ENCODE measurements at regions not wholly inside any gene's neighbourhood (a gene's known extent, or its start where the extent isn't known, plus 50 kb on each side); places are given as distances from the start of the nearest gene placed in this dataset.

DNA sequence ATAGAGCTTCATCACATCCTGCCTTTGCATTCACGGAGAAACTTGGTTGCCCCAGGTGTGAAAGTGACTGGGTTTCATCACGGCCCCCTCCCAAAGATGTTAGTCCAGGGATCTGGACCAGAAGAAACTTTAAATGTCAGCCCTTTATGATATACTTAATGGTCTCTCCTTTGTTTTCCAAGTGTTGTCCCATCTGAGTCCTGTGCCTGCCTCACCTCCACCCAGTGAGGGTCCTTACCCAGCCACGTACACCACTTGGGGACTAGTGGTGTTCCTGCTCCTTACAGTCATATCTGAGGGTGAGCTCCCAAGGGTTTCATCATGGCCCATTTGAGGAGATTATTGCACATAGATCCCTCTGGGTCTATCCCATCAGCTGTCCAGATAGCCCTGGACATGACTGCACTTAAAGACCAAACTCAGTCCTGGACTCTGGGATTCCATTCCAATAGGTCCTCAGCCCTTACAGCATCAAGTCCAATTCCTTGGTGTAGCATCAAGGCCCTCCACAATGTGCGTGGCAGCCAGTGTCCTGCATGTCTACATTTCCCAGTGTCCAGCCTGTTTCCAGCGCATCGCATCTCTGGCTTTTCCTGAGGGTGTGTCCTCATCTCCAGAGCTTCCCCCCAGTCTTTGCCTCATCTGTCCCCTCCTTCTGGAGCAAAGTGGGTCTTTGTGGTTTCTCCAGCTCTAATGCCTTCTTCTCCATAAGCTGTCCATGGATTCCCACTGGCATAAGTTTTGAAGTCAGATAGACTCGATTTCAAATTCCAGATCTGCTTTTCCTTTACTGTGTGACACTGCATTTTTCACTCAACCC is 351.6 kb downstream of the MYCN start:
- Mint-ChIP-seq H3K9me3 (no peaks in the 10 kb centered on the region), H3K4me3 (no peak overlapping the region), H3K4me1 (ENCODE audit: low read depth) (no peaks in the 10 kb centered on the region), H3K36me3 (ENCODE audit: low read depth) (no peaks in the 10 kb centered on the region), H3K27ac (no peak overlapping the region), H3K27me3 (no peaks in the 10 kb centered on the region)
- intact Hi-C loops (cut with micrococcal nuclease) = no loop called here

DNA sequence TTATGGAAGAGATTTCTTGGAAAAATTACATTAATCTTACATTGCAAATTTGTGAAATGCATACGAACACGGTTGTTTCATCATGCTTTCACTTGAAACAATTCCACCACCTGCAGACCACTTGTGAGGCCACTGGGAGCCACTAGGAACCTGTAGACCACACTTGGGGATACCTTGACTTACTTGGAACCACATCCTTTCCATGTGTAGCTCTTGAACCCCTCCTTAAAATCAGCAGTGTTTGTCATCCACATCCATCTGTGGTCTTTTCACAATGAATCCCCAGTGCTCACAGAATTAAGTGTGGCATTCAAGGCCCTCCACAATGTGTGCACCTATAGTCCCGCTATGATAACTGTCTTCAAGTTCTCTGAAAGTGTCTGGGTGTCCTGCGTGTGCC is 350.9 kb downstream of the MYCN start:
- intact Hi-C loops (cut with micrococcal nuclease) = no loop called here
- H3K27me3 Mint-ChIP-seq = no peaks in the 10 kb centered on the region
- no peaks in the 10 kb centered on the region for H3K9me3 Mint-ChIP-seq
- no peaks in the 10 kb centered on the region for H3K4me1 Mint-ChIP-seq (ENCODE audit: low read depth)
- no peak overlapping the region for H3K4me3 Mint-ChIP-seq
- no peaks in the 10 kb centered on the region for H3K36me3 Mint-ChIP-seq (ENCODE audit: low read depth)
- no peak overlapping the region for H3K27ac Mint-ChIP-seq

DNA sequence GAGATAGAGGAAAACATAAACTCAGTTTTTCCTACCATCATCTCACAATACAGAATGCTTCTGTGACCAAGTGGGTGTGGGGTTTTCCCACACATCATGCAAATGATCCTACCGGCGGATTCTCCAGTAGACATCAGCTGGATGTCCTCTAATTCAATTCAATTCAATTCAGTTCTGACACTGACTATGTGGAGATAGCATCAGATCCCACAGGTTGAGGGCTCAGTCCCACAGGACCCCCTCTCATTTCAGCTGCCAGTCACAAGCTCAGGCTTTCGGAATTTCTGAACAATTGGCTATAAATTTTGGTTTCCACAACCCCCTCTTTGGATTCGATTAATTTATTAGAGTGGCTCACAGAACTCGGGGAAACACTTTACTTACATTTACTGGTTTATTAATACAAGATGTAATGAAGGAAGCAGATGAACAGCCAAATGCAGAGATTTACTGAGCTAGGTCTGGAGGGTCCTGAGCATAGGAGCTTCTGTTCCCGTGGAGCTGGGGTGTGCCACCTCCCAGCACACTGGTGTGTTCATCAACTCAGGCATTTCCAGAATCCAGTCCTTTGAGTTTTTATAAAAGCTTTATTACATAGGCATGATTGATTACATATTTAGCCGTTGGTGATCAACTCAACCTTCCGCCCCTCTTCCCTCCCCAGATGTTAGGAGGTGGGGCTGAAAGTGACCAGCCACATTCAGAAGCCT is 350.1 kb downstream of the MYCN start:
- intact Hi-C loops (cut with micrococcal nuclease) = no loop called here
- H3K27ac Mint-ChIP-seq = no peak overlapping the region
- no peaks in the 10 kb centered on the region for H3K27me3 Mint-ChIP-seq
- H3K9me3 Mint-ChIP-seq = no peaks in the 10 kb centered on the region
- no peaks in the 10 kb centered on the region for H3K4me1 Mint-ChIP-seq (ENCODE audit: low read depth)
- no peak overlapping the region for H3K4me3 Mint-ChIP-seq
- no peaks in the 10 kb centered on the region for H3K36me3 Mint-ChIP-seq (ENCODE audit: low read depth)

DNA sequence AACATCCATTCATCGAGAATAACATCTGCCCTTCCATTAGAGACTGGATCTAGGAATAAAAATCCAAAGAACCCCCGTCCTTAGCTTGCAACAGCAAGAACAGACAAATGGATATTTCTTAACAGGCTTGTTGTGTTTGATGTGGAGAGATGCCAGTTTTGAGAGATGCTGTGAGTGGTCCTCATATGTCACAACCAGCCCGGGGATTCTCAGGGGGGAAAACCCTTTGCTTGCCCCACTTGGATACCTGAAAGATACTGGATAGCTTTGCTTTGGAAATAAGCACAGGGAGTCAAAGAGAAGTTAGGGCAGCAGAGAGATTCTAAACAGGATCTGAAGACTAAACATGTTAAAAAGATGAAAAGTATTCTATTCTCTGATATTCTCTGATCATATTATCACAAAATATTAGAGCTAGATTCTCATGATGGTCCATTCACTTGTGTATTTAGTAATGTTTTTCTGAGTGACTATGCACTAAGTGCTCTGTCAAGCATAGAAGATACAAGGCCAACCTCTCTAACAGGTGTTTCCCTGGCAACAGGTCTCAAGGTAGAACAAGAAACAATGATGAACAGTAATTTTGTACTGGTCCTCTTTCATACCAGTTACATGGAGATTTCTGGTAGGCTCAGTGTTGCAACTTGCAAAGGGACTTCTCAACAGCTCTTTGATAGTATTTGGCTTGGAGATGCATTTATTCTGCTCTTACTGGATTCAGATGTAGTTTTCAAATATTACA is 348.2 kb downstream of the MYCN start:
- Mint-ChIP-seq H3K4me3 (no peak overlapping the region), H3K9me3 (no peaks in the 10 kb centered on the region), H3K4me1 (ENCODE audit: low read depth) (no peaks in the 10 kb centered on the region), H3K27ac (no peak overlapping the region), H3K36me3 (ENCODE audit: low read depth) (no peaks in the 10 kb centered on the region), H3K27me3 (no peaks in the 10 kb centered on the region)
- intact Hi-C loops (cut with micrococcal nuclease) = no loop called here

DNA sequence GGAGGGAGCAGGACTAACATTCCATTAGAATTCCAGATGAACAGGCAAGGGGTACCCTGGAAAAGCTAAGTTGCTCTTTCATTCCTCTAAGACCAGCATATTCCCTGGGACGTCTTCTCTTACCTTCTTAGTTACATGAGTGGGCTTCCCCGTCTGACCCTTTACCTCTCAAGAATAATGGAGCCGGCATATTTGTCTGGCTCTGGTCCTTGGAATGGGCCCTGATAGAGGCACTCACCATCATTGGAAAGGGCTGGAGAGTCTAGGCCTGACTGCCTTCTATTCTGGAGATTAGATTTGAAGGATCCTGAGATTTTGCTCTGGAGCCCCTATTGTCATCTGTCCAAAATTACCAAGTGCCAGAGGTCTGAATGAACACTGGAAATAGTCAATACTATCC is 347.5 kb downstream of the MYCN start:
- Mint-ChIP-seq H3K4me1 (ENCODE audit: low read depth) (no peaks in the 10 kb centered on the region), H3K27ac (no peak overlapping the region), H3K9me3 (no peaks in the 10 kb centered on the region), H3K36me3 (ENCODE audit: low read depth) (no peaks in the 10 kb centered on the region), H3K27me3 (no peaks in the 10 kb centered on the region), H3K4me3 (no peak overlapping the region)
- intact Hi-C loops (cut with micrococcal nuclease) = no loop called here

DNA sequence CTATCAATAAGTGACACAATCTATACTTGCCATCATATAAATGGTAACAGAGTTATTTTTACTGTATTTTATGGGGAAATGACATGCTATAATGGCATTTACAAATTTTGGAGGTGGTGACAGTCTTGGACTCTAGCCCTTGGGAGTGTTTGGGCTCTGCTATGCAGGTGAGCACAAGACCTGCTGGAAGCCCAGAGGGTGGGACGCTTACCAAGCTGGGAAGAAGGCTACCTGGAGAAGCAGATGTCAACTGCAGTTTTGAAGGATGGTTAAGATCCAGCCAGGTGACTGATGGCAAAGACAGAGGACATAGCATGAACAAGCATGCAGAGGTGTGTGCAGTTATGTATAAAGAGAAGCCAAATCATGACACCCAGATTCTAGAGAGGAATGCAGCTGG is 346.9 kb downstream of the MYCN start:
- Mint-ChIP-seq H3K36me3 (ENCODE audit: low read depth) (no peaks in the 10 kb centered on the region), H3K4me1 (ENCODE audit: low read depth) (no peaks in the 10 kb centered on the region), H3K4me3 (no peak overlapping the region), H3K9me3 (no peaks in the 10 kb centered on the region), H3K27me3 (no peaks in the 10 kb centered on the region), H3K27ac (no peak overlapping the region)
- intact Hi-C loops (cut with micrococcal nuclease) = no loop called here

DNA sequence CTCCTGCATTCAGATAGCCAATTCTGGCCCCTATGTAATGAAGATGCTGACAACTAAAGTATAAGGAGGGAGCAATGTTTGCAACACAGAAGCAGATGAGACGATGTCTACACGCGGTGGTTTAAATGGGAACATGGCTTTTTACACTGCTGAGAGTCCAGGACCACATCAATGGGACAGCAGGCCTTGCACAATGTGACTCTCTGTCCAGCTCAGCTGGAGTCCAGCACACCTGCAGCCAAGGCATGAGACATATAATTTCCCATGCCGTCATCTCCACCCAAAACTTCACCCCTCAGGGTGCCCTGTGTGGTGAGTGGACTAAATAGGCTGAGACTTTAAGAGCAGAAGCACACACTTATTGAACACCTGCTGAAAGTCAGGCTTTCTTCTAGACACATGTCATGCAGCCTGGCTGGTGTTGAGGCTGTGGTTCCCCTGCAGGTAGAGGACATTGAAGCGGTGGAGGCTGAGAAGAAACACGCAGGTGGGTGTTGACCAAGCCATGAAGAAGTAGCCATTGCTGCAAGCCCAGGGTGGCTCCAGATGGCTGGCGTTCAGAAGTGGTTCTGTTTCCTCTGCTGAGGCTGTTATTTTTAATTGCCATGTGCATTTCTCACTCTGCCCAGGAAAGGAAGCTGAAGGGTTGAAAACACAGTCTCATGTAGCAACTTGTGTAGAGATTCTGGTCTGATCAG is 345.6 kb downstream of the MYCN start:
- no peaks in the 10 kb centered on the region for H3K36me3 Mint-ChIP-seq (ENCODE audit: low read depth)
- intact Hi-C loops (cut with micrococcal nuclease) = no loop called here
- no peak overlapping the region for H3K4me3 Mint-ChIP-seq
- no peaks in the 10 kb centered on the region for H3K9me3 Mint-ChIP-seq
- H3K27me3 Mint-ChIP-seq = no peaks in the 10 kb centered on the region
- H3K27ac Mint-ChIP-seq = no peak overlapping the region
- H3K4me1 Mint-ChIP-seq (ENCODE audit: low read depth) = no peaks in the 10 kb centered on the region

DNA sequence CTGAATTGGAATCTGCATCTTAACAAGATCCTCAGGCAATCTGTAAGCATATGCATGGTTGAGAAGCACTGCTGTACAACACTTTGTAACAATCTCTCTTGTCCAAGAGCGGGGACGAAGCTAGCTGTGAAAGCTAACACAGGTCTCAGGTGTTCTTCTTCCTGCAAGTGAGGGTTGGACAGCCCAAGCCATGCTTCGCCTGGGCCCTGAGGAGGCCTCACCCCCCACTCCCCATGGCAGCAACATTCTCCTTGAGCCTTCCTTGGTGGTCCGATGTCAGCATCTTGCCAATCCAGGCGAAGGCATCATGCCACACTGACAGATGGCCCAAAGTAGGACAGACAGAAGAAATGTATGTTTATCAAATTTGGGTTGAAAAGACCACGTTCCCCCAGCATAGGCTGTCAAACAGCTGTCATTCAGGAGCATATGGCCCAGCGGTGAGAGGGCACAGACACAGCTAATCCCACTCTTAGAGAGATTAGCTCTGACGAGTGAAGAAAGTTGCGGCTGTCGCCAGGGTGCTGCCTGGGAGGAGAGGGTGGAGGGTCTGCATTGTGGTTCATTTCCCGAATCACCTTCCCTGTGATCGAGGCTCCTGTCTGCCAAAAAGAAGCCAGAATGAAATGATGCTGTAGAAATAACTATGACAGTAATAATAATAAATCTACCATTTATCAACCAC is 344.7 kb downstream of the MYCN start:
- H3K4me3 Mint-ChIP-seq = no peak overlapping the region
- H3K4me1 Mint-ChIP-seq (ENCODE audit: low read depth) = no peaks in the 10 kb centered on the region
- no peak overlapping the region for H3K27ac Mint-ChIP-seq
- H3K9me3 Mint-ChIP-seq = no peaks in the 10 kb centered on the region
- H3K36me3 Mint-ChIP-seq (ENCODE audit: low read depth) = no peaks in the 10 kb centered on the region
- H3K27me3 Mint-ChIP-seq = no peaks in the 10 kb centered on the region
- intact Hi-C loops (cut with micrococcal nuclease) = no loop called here

DNA sequence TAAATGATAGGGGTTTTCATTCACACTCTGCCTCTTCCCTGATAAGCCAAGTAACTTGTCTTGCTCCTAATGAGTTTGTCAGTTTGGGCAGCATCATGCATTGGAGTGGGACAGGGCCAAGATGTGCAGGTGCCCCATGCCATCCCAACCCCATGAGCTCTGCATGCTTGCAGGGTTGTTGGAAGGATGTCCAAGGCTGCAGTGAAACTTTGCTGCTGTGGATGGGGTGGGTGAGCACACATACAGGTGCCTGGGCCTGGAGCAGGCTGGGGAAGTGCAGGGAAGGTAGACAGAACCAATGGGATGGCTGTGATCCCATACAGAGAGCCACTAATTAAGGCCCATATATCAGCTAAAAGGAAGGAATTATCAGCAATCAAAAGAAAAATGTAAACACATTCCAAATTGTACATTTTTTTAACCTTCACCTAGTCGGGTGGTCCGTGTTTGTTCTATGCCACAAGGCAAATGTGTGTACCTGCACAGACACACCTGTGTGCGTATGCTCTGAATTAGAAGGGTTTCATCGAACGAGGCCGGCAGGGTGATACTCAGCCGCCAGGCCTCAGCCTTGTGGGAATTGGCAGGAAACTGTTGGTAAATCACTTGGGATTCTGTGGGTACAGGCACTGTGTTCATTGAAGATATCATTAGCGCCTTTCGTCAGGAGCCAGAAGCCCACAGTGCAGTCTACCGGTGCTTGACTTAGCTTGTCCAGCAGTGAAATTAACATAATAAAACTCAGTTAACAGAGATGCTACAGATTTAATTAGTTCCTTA is 342.9 kb downstream of the MYCN start:
- intact Hi-C loops (cut with micrococcal nuclease) = loop anchor here (2.0 kb wide), 2 partner anchors 346 to 646 kb away; no protein-coding TSS in a partner anchor
- Mint-ChIP-seq H3K27ac (no peak overlapping the region), H3K4me1 (ENCODE audit: low read depth) (no peaks in the 10 kb centered on the region), H3K36me3 (ENCODE audit: low read depth) (no peaks in the 10 kb centered on the region), H3K9me3 (no peaks in the 10 kb centered on the region), H3K4me3 (no peak overlapping the region), H3K27me3 (no peaks in the 10 kb centered on the region)

DNA sequence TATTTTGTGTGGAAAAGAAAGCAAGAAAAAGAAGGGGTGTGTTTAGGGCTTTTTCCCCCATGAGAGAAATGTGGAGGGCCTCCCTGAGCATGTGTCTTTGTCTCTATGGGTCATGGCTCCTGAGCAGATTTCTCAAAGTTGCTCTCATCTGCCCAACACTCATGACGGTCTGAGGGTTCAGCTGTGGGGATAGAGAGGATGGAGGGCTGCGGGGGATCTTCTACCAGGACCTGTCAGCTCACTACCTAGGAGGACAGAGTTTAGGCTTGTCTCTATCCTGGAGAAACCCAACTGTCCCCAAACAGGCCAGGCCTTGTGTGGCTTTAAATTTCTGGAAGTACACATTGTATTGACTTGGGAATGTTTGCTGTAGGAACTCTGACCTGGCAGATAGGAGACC is 342.2 kb downstream of the MYCN start:
- Mint-ChIP-seq H3K9me3 (no peaks in the 10 kb centered on the region), H3K36me3 (ENCODE audit: low read depth) (no peaks in the 10 kb centered on the region), H3K27ac (no peak overlapping the region), H3K27me3 (no peaks in the 10 kb centered on the region), H3K4me1 (ENCODE audit: low read depth) (no peaks in the 10 kb centered on the region), H3K4me3 (no peak overlapping the region)
- intact Hi-C loops (cut with micrococcal nuclease) = loop anchor here (2.0 kb wide), 2 partner anchors 346 to 646 kb away; no protein-coding TSS in a partner anchor

DNA sequence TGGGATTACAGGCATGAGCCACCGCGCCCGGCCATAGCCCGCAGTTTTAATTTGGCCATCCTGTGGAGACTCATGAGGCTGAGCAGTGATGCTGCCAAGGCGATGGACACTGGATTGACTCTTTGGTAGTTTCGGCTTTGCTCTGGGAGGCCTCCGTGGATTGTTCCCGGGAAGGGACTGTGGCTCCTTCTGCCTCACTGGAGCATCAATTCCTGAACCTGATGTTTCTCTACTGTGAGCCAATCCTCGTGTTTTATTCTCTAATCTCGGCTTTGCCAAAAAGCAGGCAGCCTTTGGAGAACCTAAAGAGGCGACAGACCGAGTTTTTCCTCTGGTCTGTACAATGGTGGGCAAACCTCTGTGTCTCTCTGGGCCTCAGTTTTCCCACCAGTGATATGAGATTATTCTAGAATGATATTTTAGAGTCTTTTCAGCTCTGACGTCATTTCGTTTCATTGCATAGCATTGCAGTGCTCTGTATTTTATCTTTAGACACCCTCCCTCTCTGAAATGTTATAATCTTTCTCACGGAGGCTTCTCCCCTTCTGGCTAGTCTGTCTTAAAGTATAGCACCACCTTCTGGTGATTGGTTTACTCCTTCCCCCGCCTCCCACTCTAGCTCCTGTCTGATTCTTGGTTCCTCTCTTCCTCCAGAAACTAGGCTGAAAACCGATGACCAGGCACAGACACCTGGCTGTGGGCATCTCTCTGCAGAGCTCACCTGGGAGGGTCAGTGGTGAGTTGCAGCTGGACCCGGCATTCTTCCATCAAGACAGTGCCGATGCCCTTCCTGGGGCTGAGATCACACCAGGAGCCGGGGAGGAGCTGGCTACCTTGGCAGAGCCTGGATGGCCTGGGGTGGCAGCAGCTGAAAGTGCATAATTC is 341.3 kb downstream of the MYCN start:
- Mint-ChIP-seq H3K4me1 (ENCODE audit: low read depth) (no peaks in the 10 kb centered on the region), H3K27ac (no peak overlapping the region), H3K27me3 (no peaks in the 10 kb centered on the region), H3K9me3 (no peaks in the 10 kb centered on the region), H3K36me3 (ENCODE audit: low read depth) (no peaks in the 10 kb centered on the region), H3K4me3 (no peak overlapping the region)
- intact Hi-C loops (cut with micrococcal nuclease) = loop anchor here (2.0 kb wide), 2 partner anchors 345 to 645 kb away; no protein-coding TSS in a partner anchor

DNA sequence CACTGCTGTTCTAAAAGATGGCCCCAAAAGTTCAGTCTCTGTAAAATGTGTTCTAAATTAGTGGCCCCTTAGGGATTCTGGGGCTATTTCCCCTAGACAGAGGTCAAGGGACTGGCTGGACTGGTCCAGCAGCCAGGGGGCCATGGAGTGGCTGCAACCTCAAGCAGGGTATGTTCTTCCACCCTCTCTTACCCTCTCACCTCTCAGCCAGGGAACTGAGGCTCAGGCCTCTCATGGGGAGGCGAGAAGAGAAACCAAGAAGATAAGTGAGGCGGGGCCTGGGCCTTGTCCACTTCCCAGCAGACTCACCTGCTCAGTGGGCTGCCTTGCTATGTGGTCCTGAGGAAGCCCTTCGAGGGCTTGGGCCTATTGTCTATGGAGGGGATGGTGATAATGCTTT is 339.7 kb downstream of the MYCN start:
- Mint-ChIP-seq H3K4me1 (ENCODE audit: low read depth) (no peaks in the 10 kb centered on the region), H3K9me3 (no peaks in the 10 kb centered on the region), H3K36me3 (ENCODE audit: low read depth) (no peaks in the 10 kb centered on the region), H3K27ac (no peak overlapping the region), H3K27me3 (no peaks in the 10 kb centered on the region), H3K4me3 (no peak overlapping the region)
- intact Hi-C loops (cut with micrococcal nuclease) = no loop called here
